BJ (cell line): ENCODE measurements at regions not wholly inside any gene's neighbourhood (a gene's known extent, or its start where the extent isn't known, plus 50 kb on each side); places are given as distances from the start of the nearest gene placed in this dataset.

Source experiments
- CTCF ChIA-PET: fragments of 350-600 bp; formaldehyde crosslinking; extraction: SDS; loops from one replicate; lab custom pipeline; 2021; ENCODE audit warnings: antibody characterized with exemption, inconsistent platforms; lab: Yijun Ruan, JAX
- POLR2A ChIA-PET: fragments of 300-600 bp; sonication (Branson Sonifier 250); formaldehyde crosslinking; extraction: SDS; loops from one replicate; lab custom pipeline; 2021; ENCODE audit warnings: antibody characterized with exemption; lab: Charles Lee
- DNase-seq: peaks from one replicate; pipeline ENCODE4 v3.0.0-alpha.2; 2011; ENCODE audit warnings: low read depth
- H3K27me3 ChIP-seq: 2 replicates; pipeline ENCODE4 v1.6.0; 2011; ENCODE audit warnings: low read length; ENCODE audit not compliant: control insufficient read depth, insufficient read depth
- H3K36me3 ChIP-seq: 2 replicates; pipeline ENCODE4 v1.5.1; 2011; ENCODE audit warnings: low read length; ENCODE audit not compliant: control insufficient read depth, insufficient read depth
- H3K4me3 ChIP-seq: 2 replicates; pipeline ENCODE4 v1.5.1; 2011; ENCODE audit warnings: low read depth, mild to moderate bottlenecking, control low read depth, low read length
- TF ChIP-seq, protein P1 (sequence below): IDR thresholded peaks from 2 replicates; pipeline ENCODE4 v1.5.1; 2011; ENCODE audit warnings: low read depth, mild to moderate bottlenecking, control low read depth, inconsistent platforms, low read length, moderate library complexity; ENCODE audit not compliant: insufficient read depth

DNA sequence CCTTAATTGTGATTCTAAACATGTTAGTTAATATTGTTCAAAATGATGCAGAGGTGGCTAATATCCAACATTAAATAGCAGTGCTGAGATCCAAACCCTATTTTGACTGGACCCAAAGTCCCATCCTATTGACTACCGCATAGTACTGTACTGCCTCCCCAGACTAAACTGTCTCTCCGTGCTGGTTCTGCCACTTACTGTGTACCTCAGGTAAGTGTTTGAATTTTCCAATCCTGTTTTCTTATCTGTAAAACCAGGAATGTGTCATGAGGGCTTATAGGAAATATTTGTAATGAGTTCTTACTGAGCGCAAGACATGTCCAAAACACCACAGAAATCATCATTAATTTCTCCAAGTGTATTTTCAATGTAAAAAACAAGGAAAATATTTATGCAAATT is 209.2 kb upstream of the CD180 start:
- ChIA-PET CTCF (interaction anchor here (0.6 kb wide), 2 partner anchors 115 to 144 kb away, joined by 3 to 4 read pairs; no protein-coding TSS in a partner anchor), POLR2A (no interaction called here)
- TF ChIP-seq, protein P1, sequence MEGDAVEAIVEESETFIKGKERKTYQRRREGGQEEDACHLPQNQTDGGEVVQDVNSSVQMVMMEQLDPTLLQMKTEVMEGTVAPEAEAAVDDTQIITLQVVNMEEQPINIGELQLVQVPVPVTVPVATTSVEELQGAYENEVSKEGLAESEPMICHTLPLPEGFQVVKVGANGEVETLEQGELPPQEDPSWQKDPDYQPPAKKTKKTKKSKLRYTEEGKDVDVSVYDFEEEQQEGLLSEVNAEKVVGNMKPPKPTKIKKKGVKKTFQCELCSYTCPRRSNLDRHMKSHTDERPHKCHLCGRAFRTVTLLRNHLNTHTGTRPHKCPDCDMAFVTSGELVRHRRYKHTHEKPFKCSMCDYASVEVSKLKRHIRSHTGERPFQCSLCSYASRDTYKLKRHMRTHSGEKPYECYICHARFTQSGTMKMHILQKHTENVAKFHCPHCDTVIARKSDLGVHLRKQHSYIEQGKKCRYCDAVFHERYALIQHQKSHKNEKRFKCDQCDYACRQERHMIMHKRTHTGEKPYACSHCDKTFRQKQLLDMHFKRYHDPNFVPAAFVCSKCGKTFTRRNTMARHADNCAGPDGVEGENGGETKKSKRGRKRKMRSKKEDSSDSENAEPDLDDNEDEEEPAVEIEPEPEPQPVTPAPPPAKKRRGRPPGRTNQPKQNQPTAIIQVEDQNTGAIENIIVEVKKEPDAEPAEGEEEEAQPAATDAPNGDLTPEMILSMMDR: no peak
- no peak for DNase-seq
- Histone ChIP-seq H3K36me3 (no peaks in the 10 kb centered on the region), H3K27me3 (no peaks in the 10 kb centered on the region), H3K4me3 (no peak overlapping the region)

- no peaks in the 10 kb centered on the region for H3K36me3 ChIP-seq
- POLR2A ChIA-PET: no interaction called here
- CTCF ChIA-PET: no interaction called here
Observed at GRCh38 chr5:67405101-67405364, 208.4 kb upstream of the CD180 start.

DNA sequence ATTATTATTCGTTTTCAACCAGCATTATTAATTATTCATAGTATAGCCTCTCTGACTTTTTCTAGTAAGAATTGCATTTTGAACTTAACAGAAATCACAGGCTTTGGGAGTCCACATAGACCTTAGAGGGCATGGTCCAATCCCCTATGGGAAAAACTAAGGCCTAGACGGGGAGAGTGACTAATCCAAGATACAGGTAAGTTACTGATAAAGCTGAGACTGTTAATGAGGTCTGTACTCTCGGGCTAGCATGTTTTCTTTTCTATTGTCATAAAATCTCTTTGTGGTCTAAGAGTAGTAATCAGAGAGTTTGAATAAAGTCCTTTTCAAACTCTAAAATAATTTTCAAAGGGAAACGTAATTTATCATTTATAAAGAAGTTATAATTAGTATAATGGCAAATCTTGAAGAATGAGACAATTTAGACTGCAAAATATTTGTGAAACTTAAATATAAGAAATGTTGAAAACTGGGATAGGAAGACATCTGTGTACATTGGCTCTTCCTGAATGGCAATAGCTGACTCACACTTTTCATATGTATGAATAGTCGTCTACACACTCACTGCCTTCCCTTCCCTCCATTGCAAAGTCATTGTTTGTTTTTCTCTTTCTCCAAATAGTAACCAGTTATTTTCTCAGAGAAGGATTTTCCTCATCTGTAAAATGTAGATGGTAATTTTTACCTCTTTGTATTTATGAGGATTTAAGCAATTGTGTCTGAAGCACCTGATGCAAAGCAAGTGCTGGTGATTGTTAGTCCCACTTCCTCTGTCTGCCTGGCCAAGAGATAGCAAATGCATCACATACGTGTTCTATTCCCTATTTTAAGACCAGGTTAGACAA is 207.9 kb upstream of the CD180 start:
- DNase-seq: no peak
- Histone ChIP-seq H3K27me3 (no peaks in the 10 kb centered on the region), H3K36me3 (no peaks in the 10 kb centered on the region), H3K4me3 (no peak overlapping the region)
- POLR2A ChIA-PET: no interaction called here
- CTCF ChIA-PET: no interaction called here
- TF ChIP-seq, protein P1: no peak

More at GRCh38 chr5:67405101-67405364, 208.4 kb upstream of the CD180 start:
- TF ChIP-seq, protein P1: no peak
- no peaks in the 10 kb centered on the region for H3K27me3 ChIP-seq
- no peak for DNase-seq
- H3K4me3 ChIP-seq: no peak overlapping the region

DNA sequence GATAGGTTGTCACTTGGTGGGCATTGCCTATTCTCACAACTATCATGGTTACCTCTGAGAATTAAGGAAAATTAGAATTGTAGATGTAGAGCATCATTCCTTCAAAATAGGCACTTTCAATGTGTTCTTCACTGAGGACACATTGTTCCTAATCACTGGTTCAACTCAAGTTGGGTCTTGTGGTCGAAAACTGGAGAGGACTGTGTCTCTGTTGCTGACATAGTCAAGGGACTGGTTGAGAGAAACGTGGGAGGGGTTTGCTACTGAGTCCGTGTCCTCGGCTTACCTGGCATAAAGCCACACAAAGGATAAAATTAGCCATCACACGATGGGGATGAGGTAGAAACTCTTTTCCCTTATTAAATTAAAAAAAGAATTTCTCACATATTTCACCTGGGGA is 205.9 kb upstream of the CD180 start:
- POLR2A ChIA-PET: no interaction called here
- CTCF ChIA-PET: no interaction called here
- no peak for DNase-seq
- Histone ChIP-seq H3K27me3 (no peaks in the 10 kb centered on the region), H3K4me3 (no peak overlapping the region), H3K36me3 (no peaks in the 10 kb centered on the region)
- TF ChIP-seq, protein P1: no peak

GRCh38 chr5:67401172-67401571 is 204.6 kb upstream of the CD180 start:
- ChIA-PET POLR2A (no interaction called here), CTCF (no interaction called here)
- Histone ChIP-seq H3K27me3 (no peaks in the 10 kb centered on the region), H3K36me3 (no peaks in the 10 kb centered on the region), H3K4me3 (no peak overlapping the region)
- TF ChIP-seq, protein P1: no peak
- no peak for DNase-seq
